ENCODE measurements at regions not wholly inside any gene's neighbourhood (a gene's known extent, or its start where the extent isn't known, plus 50 kb on each side); places are given as distances from the start of the nearest gene placed in this dataset.

- TF ChIP-seq CTCF (IDR thresholded peaks at IDR 0.05; ENCODE audit: poor library complexity, severe bottlenecking) = no peak
- TF ChIP-seq EP300 (conservative IDR thresholded peaks at IDR 0.05; ENCODE audit: poor library complexity, severe bottlenecking) = no peak
- no peak for TF ChIP-seq EZH2 (IDR thresholded peaks at IDR 0.05; ENCODE audit: borderline replicate concordance, insufficient read depth, low read length, poor library complexity, severe bottlenecking)
- TF ChIP-seq REST (IDR thresholded peaks at IDR 0.05; ENCODE audit: borderline replicate concordance) = no peak
- TF ChIP-seq SMC3 (conservative IDR thresholded peaks at IDR 0.05; ENCODE audit: poor library complexity) = no peak
- no peak for TF ChIP-seq TAF1 (IDR thresholded peaks at IDR 0.05; ENCODE audit: low read depth)
- no peak for TF ChIP-seq RAD21 (conservative IDR thresholded peaks at IDR 0.05)
- TF ChIP-seq POLR2AphosphoS5 (IDR thresholded peaks at IDR 0.05) = no peak
These were observed 728.3 kb upstream of the PHF14 start for GRCh38 chr7:10245406-10245805.

All from neural cell (in vitro differentiated cells).